ENCODE measurements at regions not wholly inside any gene's neighbourhood (a gene's known extent, or its start where the extent isn't known, plus 50 kb on each side); places are given as distances from the start of the nearest gene placed in this dataset.

DNA sequence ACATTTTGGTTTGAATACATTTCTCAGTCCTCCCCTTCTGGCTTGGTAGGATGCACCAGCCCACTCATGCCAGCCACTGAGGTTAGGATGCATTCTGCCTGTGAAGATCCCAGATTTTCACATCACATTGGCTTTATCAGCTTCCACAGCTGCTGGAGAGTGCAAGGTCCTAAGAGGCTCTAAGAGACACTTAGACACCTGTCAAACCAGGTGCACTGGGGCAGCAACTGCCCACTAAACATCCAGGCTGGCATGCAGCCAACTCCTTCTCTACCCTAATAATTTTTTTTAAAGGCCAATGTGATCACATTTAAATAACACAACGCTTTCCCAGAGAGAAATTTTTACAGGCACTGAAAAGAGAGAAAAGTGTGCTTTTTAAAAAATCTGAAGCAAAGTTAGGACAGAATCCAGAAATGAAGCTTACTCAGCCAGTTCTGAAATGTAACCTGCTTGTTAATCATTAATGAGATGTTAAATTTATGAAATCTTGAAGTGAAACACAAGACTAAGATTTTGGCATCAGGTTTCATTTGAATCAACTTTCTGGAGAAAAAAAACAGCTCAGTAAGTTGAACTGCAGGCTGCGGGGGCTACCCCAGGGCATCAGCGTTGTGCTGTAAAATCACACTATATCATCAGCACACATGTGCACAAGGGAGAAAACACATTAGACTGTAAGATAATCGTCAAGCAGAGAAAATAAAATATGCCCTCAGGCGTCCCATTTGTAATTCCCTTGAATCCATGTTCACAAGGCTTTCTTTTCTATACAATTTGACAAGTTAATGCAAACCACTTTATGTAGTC, 312.9 kb downstream of the ZBBX start:
- no peaks in the 10 kb centered on the region for H3K9me3 ChIP-seq (ENCODE audit: low read length)
- intact Hi-C loops (cut with micrococcal nuclease) = no loop called here
- DNase-seq = peak; percentile 44
- H3K4me2 ChIP-seq (ENCODE audit: low read length) = peak overlapping the region; percentile 51
- H4K20me1 ChIP-seq (ENCODE audit: low read length) = no peaks in the 10 kb centered on the region
- no peaks in the 10 kb centered on the region for H3K27me3 ChIP-seq (ENCODE audit: low read length)
- POLR2A ChIA-PET (ENCODE audit: unreplicated experiment) = no interaction called here
- no TSS peak for BruUV-seq (replicated peaks)
- no peaks in the 10 kb centered on the region for H3K79me2 ChIP-seq (ENCODE audit: low read length)
- CTCF ChIA-PET = no interaction called here
- no peak overlapping the region for H3K27ac ChIP-seq (ENCODE audit: low read length)
- no peaks in the 10 kb centered on the region for H3K36me3 ChIP-seq (ENCODE audit: low read depth, low read length)
- no peak overlapping the region for H3K9ac ChIP-seq (ENCODE audit: low read length)
- H3K4me3 ChIP-seq (ENCODE audit: low read length) = peak overlapping the region; percentile 28; the same call in 1 of the 2 replicates
- H3F3A ChIP-seq (ENCODE audit: low read length, unreplicated experiment) = no peaks in the 10 kb centered on the region
- ATAC-seq = peak; percentile 73
- H3K4me1 ChIP-seq (ENCODE audit: insufficient read depth, low read length) = peaks cover 14% of the 10 kb centered on the region; the same call in 1 of the 2 replicates
- no peaks in the 10 kb centered on the region for H3K9me2 ChIP-seq (replicated peaks; ENCODE audit: low read length)
- H2AFZ ChIP-seq (ENCODE audit: low read length) = peak overlapping the region; percentile 20; the same call in 1 of the 2 replicates
- no peak for TF ChIP-seq EZH2phosphoT487 (IDR thresholded peaks at IDR 0.05; ENCODE audit: borderline replicate concordance, low read length)

DNA sequence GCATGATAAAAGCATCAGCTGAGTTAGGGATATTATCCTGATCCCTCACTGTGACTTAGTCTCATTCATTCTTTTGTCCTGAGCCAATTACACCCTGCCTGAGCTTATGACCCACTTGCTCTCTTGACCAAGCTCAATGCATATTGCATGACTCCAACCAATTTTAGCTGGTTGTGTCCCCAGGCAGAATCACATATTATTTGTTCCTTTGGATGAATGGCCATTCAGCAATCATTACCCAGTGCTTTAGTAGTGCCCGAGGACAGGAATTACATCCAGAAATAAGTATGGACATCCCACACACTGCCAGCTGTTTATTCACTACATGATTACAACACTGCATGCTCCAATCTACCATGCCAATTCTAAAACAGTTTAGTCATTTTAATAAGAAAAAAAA, 322.5 kb downstream of the ZBBX start:
- no peaks in the 10 kb centered on the region for H3K27me3 ChIP-seq (ENCODE audit: low read length)
- ATAC-seq = no peak
- H3K27ac ChIP-seq (ENCODE audit: low read length) = no peak overlapping the region
- DNase-seq = no peak
- no TSS peak for BruUV-seq (replicated peaks)
- no peaks in the 10 kb centered on the region for H3K9me2 ChIP-seq (replicated peaks; ENCODE audit: low read length)
- CTCF ChIA-PET = no interaction called here
- no peaks in the 10 kb centered on the region for H3K36me3 ChIP-seq (ENCODE audit: low read depth, low read length)
- no peak overlapping the region for H3K4me3 ChIP-seq (ENCODE audit: low read length)
- H3K9me3 ChIP-seq (ENCODE audit: low read length) = no peaks in the 10 kb centered on the region
- no peak overlapping the region for H2AFZ ChIP-seq (ENCODE audit: low read length)
- H4K20me1 ChIP-seq (ENCODE audit: low read length) = no peaks in the 10 kb centered on the region
- H3K4me2 ChIP-seq (ENCODE audit: low read length) = no peak overlapping the region
- no peaks in the 10 kb centered on the region for H3K79me2 ChIP-seq (ENCODE audit: low read length)
- no peak overlapping the region for H3K9ac ChIP-seq (ENCODE audit: low read length)
- H3K4me1 ChIP-seq (ENCODE audit: insufficient read depth, low read length) = no peaks in the 10 kb centered on the region
- TF ChIP-seq EZH2phosphoT487 (IDR thresholded peaks at IDR 0.05; ENCODE audit: borderline replicate concordance, low read length) (no peak), EZH2 (IDR thresholded peaks at IDR 0.05; ENCODE audit: low read length, unreplicated experiment) (no peak)
- TF ChIP-seq, protein P1, sequence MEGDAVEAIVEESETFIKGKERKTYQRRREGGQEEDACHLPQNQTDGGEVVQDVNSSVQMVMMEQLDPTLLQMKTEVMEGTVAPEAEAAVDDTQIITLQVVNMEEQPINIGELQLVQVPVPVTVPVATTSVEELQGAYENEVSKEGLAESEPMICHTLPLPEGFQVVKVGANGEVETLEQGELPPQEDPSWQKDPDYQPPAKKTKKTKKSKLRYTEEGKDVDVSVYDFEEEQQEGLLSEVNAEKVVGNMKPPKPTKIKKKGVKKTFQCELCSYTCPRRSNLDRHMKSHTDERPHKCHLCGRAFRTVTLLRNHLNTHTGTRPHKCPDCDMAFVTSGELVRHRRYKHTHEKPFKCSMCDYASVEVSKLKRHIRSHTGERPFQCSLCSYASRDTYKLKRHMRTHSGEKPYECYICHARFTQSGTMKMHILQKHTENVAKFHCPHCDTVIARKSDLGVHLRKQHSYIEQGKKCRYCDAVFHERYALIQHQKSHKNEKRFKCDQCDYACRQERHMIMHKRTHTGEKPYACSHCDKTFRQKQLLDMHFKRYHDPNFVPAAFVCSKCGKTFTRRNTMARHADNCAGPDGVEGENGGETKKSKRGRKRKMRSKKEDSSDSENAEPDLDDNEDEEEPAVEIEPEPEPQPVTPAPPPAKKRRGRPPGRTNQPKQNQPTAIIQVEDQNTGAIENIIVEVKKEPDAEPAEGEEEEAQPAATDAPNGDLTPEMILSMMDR (conservative IDR thresholded peaks at IDR 0.05; ENCODE audit: low read depth, low read length) = no peak
- intact Hi-C loops (cut with micrococcal nuclease) = no loop called here
- POLR2A ChIA-PET (ENCODE audit: unreplicated experiment) = no interaction called here
- H3F3A ChIP-seq (ENCODE audit: low read length, unreplicated experiment) = no peaks in the 10 kb centered on the region

DNA sequence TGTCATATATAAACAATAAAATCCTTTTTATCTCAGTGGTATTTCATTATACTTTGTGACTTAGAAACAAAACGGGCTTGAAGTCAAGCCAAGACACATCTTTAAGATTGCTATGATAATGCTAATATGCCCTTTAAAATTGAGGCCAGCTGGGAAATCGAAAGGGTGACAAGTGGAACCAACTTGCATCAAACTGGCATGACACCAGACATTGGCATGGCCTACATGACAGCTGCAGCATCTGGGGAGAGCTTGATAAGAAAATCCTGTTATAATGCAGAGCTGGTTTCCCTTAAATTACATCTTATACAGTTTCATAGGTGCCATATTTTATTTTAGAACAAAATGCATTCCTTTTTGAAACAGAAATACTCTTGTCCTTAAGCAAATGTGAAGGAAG, 325.2 kb downstream of the ZBBX start:
- TF ChIP-seq, protein P1 (conservative IDR thresholded peaks at IDR 0.05; ENCODE audit: low read depth, low read length) = no peak
- TF ChIP-seq EZH2phosphoT487 (IDR thresholded peaks at IDR 0.05; ENCODE audit: borderline replicate concordance, low read length) (no peak), EZH2 (IDR thresholded peaks at IDR 0.05; ENCODE audit: low read length, unreplicated experiment) (no peak)
- H3K27ac ChIP-seq (ENCODE audit: low read length) = no peak overlapping the region
- H3K9ac ChIP-seq (ENCODE audit: low read length) = no peak overlapping the region
- H3K4me2 ChIP-seq (ENCODE audit: low read length) = no peak overlapping the region
- CTCF ChIA-PET = no interaction called here
- no TSS peak for BruUV-seq (replicated peaks)
- ATAC-seq = no peak
- H2AFZ ChIP-seq (ENCODE audit: low read length) = no peak overlapping the region
- intact Hi-C loops (cut with micrococcal nuclease) = no loop called here
- DNase-seq = no peak
- no peaks in the 10 kb centered on the region for H3K9me3 ChIP-seq (ENCODE audit: low read length)
- H3K36me3 ChIP-seq (ENCODE audit: low read depth, low read length) = no peaks in the 10 kb centered on the region
- H3F3A ChIP-seq (ENCODE audit: low read length, unreplicated experiment) = no peaks in the 10 kb centered on the region
- H3K79me2 ChIP-seq (ENCODE audit: low read length) = no peaks in the 10 kb centered on the region
- no peak overlapping the region for H3K4me3 ChIP-seq (ENCODE audit: low read length)
- no peaks in the 10 kb centered on the region for H3K9me2 ChIP-seq (replicated peaks; ENCODE audit: low read length)
- H3K4me1 ChIP-seq (ENCODE audit: insufficient read depth, low read length) = no peaks in the 10 kb centered on the region
- POLR2A ChIA-PET (ENCODE audit: unreplicated experiment) = no interaction called here
- no peaks in the 10 kb centered on the region for H3K27me3 ChIP-seq (ENCODE audit: low read length)
- H4K20me1 ChIP-seq (ENCODE audit: low read length) = no peaks in the 10 kb centered on the region
